K562 (cell line): ENCODE measurements at regions not wholly inside any gene's neighbourhood (a gene's known extent, or its start where the extent isn't known, plus 50 kb on each side); places are given as distances from the start of the nearest gene placed in this dataset.

ENCODE experiments used
- BCLAF1 ChIP-seq, 2 experiments: fragments of 450-650 bp in 1 of 2; IDR thresholded peaks; 2 replicates each; pipeline ENCODE4 v1.6.1; 2011 to 2017; ENCODE audit warnings: low read depth in 2 of 2, antibody characterized with exemption in 1 of 2, borderline replicate concordance in 1 of 2, low read length in 1 of 2, mild to moderate bottlenecking in 1 of 2, mixed read lengths in 1 of 2; ENCODE audit not compliant: control insufficient read depth in 1 of 2
- CHD1 ChIP-seq: fragments of 200-600 bp; sonication (generic); IDR thresholded peaks from one replicate; pipeline ENCODE4 v1.6.1; 2012; ENCODE audit warnings: mild to moderate bottlenecking, moderate library complexity, low read length, inconsistent platforms
- ZNF197 ChIP-seq: fragments of 200-800 bp; sonication (Bioruptor generic); IDR thresholded peaks from 2 replicates; pipeline ENCODE4 v1.6.1; 2016; ENCODE audit warnings: low read depth, missing genetic modification characterization, missing compliant biosample characterization
- TF ChIP-seq, protein P1 (sequence below): sonication (generic); formaldehyde crosslinking; IDR thresholded peaks from 2 replicates; pipeline ENCODE4 v1.8.0; 2023; ENCODE audit warnings: missing genetic modification reagents, mild to moderate bottlenecking, borderline replicate concordance

DNA sequence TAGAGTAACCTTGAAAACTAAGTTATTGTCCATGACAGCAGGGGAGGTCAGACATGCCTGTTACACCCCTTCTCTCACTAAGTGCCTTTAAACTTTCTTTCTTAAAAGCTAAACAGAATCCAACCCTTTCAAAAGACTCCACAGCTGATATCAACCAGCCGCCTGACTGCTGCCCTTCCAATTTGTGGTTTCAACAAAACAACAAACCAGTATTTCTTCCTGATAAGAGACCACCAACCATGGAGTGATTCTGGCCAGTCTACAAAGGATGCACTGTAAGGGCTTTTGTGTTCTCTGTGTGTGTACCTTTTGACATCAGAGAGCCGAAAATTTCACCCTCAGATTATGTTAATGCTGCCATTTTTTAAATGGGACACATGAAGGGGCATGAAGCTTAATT lies 1204.2 kb downstream of the ROBO2 start (continued):
- TF ChIP-seq ZNF197 (CRISPR knock-in tag): no peak
- TF ChIP-seq BCLAF1 (IDR thresholded peaks at IDR 0.05; ENCODE audit: borderline replicate concordance in 1 of 2, control insufficient read depth in 1 of 2, low read depth in 2 of 2, low read length in 1 of 2): no peak
- TF ChIP-seq CHD1: no peak
- TF ChIP-seq, protein P1, sequence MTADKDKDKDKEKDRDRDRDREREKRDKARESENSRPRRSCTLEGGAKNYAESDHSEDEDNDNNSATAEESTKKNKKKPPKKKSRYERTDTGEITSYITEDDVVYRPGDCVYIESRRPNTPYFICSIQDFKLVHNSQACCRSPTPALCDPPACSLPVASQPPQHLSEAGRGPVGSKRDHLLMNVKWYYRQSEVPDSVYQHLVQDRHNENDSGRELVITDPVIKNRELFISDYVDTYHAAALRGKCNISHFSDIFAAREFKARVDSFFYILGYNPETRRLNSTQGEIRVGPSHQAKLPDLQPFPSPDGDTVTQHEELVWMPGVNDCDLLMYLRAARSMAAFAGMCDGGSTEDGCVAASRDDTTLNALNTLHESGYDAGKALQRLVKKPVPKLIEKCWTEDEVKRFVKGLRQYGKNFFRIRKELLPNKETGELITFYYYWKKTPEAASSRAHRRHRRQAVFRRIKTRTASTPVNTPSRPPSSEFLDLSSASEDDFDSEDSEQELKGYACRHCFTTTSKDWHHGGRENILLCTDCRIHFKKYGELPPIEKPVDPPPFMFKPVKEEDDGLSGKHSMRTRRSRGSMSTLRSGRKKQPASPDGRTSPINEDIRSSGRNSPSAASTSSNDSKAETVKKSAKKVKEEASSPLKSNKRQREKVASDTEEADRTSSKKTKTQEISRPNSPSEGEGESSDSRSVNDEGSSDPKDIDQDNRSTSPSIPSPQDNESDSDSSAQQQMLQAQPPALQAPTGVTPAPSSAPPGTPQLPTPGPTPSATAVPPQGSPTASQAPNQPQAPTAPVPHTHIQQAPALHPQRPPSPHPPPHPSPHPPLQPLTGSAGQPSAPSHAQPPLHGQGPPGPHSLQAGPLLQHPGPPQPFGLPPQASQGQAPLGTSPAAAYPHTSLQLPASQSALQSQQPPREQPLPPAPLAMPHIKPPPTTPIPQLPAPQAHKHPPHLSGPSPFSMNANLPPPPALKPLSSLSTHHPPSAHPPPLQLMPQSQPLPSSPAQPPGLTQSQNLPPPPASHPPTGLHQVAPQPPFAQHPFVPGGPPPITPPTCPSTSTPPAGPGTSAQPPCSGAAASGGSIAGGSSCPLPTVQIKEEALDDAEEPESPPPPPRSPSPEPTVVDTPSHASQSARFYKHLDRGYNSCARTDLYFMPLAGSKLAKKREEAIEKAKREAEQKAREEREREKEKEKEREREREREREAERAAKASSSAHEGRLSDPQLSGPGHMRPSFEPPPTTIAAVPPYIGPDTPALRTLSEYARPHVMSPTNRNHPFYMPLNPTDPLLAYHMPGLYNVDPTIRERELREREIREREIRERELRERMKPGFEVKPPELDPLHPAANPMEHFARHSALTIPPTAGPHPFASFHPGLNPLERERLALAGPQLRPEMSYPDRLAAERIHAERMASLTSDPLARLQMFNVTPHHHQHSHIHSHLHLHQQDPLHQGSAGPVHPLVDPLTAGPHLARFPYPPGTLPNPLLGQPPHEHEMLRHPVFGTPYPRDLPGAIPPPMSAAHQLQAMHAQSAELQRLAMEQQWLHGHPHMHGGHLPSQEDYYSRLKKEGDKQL (CRISPR knock-in tag): no peak
